ENCODE measurements at regions not wholly inside any gene's neighbourhood (a gene's known extent, or its start where the extent isn't known, plus 50 kb on each side); places are given as distances from the start of the nearest gene placed in this dataset.

- Histone ChIP-seq H3K36me3 (replicated peaks in 1 of 2; ENCODE audit: control insufficient read depth in 1 of 2, insufficient read depth in 2 of 2, low read length in 1 of 2) (no peaks in the 10 kb centered on the region), H3F3A (replicated peaks; ENCODE audit: insufficient read depth) (no peaks in the 10 kb centered on the region), H3K27me3 (ENCODE audit: insufficient read depth) (no peaks in the 10 kb centered on the region), H3K79me2 (ENCODE audit: insufficient read depth) (no peaks in the 10 kb centered on the region), H2AFZ (ENCODE audit: low read depth) (no peak overlapping the region), H3K4me1 (ENCODE audit: control insufficient read depth in 1 of 2, insufficient read depth in 2 of 2, low read depth in 1 of 2, low read length in 1 of 2) (peaks cover 0 to 2% of the 10 kb centered on the region in 2 experiments; a peak in 1 of 4 replicates), H3K4me3 (ENCODE audit: low read depth in 2 of 2, low read length in 1 of 2) (no peak overlapping the region), H3K9me2 (no peaks in the 10 kb centered on the region), H4K20me1 (ENCODE audit: insufficient read depth) (no peaks in the 10 kb centered on the region), H3K27ac (ENCODE audit: low read depth in 2 of 2, low read length in 1 of 2) (no peak overlapping the region), H3K9me3 (no peaks in the 10 kb centered on the region), H3K9ac (no peak overlapping the region), H3K4me2 (no peak overlapping the region)
- no peak for DNase-seq
- CTCF ChIA-PET, result no interaction called here
- POLR2A ChIA-PET, result no interaction called here
- 22% methylated on average over 1 of the region's 1 CpG for WGBS (ENCODE audit: low lambda C conversion rate)
- TF ChIP-seq REST (IDR thresholded peaks at IDR 0.05; ENCODE audit: low read depth, low read length) (no peak), SMC3 (IDR thresholded peaks at IDR 0.05; ENCODE audit: low read depth, low read length) (no peak), RXRA (IDR thresholded peaks at IDR 0.05; ENCODE audit: borderline replicate concordance, low read depth) (no peak), RAD21 (IDR thresholded peaks at IDR 0.05; ENCODE audit: low read length) (no peak), EZH2phosphoT487 (IDR thresholded peaks at IDR 0.05; ENCODE audit: borderline replicate concordance, low read depth) (no peak), TEAD4 (IDR thresholded peaks at IDR 0.05; ENCODE audit: borderline replicate concordance, insufficient read depth) (no peak), GATA2 (CRISPR knock-in tag; IDR thresholded peaks at IDR 0.05) (no peak), USF2 (IDR thresholded peaks at IDR 0.05; ENCODE audit: borderline replicate concordance, low read depth, low read length) (no peak), PBX3 (IDR thresholded peaks at IDR 0.05) (no peak), RFX5 (IDR thresholded peaks at IDR 0.05; ENCODE audit: low read length) (no peak), SIN3A (IDR thresholded peaks at IDR 0.05; ENCODE audit: borderline replicate concordance, low read depth, low read length) (no peak), USF1 (IDR thresholded peaks at IDR 0.05; ENCODE audit: borderline replicate concordance, low read depth) (no peak), MAX (IDR thresholded peaks at IDR 0.05; ENCODE audit: low read depth) (no peak), TCF12 (IDR thresholded peaks at IDR 0.05) (no peak), MEF2A (IDR thresholded peaks at IDR 0.05; ENCODE audit: borderline replicate concordance, low read depth) (no peak), POLR2AphosphoS5 (IDR thresholded peaks at IDR 0.05; ENCODE audit: low read depth, low read length) (no peak)
Measured at GRCh38 chr4:14560577-14560976, 441.7 kb upstream of the CPEB2 start.

Data from SK-N-SH (cell line).